Adipocyte (in vitro differentiated cells): ENCODE measurements at regions not wholly inside any gene's neighbourhood (a gene's known extent, or its start where the extent isn't known, plus 50 kb on each side); places are given as distances from the start of the nearest gene placed in this dataset.
A peak's percentile ranks its signal among the peaks of the same experiment; 100 is the strongest.
"Not testable (repeated sequence)": the region's sequence is repeated elsewhere in the genome, so short reads cannot be mapped to it uniquely, and the experiment has no call there.

Experiments used
- DNase-seq: peaks from one replicate; pipeline ENCODE4 v3.0.0-alpha.2; 2015; ENCODE audit warnings: low read depth
- H3K27me3 ChIP-seq: replicated peaks from 2 replicates; pipeline ENCODE4 v1.7.0; 2013; ENCODE audit warnings: mild to moderate bottlenecking, low read length, moderate library complexity; ENCODE audit not compliant: control insufficient read depth, insufficient read depth
- H3K36me3 ChIP-seq: 2 replicates; pipeline ENCODE4 v1.7.0; 2013; ENCODE audit warnings: low read length, mild to moderate bottlenecking, moderate library complexity; ENCODE audit not compliant: control insufficient read depth, insufficient read depth, severe bottlenecking
- H3K4me1 ChIP-seq: 2 replicates; pipeline ENCODE4 v1.7.0; 2013; ENCODE audit warnings: mild to moderate bottlenecking, low read length, moderate library complexity; ENCODE audit not compliant: control insufficient read depth, insufficient read depth
- H3K4me3 ChIP-seq: 2 replicates; pipeline ENCODE4 v1.7.0; 2013; ENCODE audit warnings: mild to moderate bottlenecking, low read length, moderate library complexity
- H3K9ac ChIP-seq: 2 replicates; pipeline ENCODE4 v1.7.0; 2013; ENCODE audit warnings: mild to moderate bottlenecking, low read length, moderate library complexity
- H3K9me3 ChIP-seq: 2 replicates; pipeline ENCODE4 v1.7.0; 2013; ENCODE audit warnings: mild to moderate bottlenecking, low read length, moderate library complexity; ENCODE audit not compliant: control insufficient read depth

DNA sequence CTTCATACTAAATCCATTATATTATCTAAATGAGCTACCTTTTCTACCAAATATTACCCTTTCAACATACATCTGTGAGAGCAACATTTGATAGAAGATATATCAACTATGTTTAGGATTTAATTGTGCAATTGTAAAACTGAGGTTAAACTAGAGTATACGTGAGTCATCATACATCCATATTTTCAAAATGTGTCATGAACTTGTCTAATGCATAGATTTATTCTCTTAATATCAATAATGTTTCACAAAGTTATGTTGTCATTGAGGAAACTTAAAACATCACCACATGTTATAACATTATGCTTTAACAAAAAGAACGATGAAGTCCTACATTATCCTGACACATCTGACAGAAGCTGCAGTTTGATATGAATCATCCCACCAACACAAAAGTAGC, 645.5 kb upstream of the NOVA1 start:
- Histone ChIP-seq H3K4me3 (no peak overlapping the region), H3K36me3 (no peaks in the 10 kb centered on the region), H3K27me3 (no peaks in the 10 kb centered on the region), H3K9ac (no peak overlapping the region), H3K9me3 (peaks cover under 1% of the 10 kb centered on the region), H3K4me1 (peaks cover 19% of the 10 kb centered on the region)
- DNase-seq, result no peak

GRCh38 chr14:27245947-27246346, 648.1 kb upstream of the NOVA1 start:
- no peaks in the 10 kb centered on the region for H3K36me3 ChIP-seq
- H3K27me3 ChIP-seq, result no peaks in the 10 kb centered on the region
- DNase-seq, result no peak
- peaks cover 9% of the 10 kb centered on the region for H3K9me3 ChIP-seq
- no peak overlapping the region for H3K9ac ChIP-seq
- H3K4me1 ChIP-seq, result peaks cover 19% of the 10 kb centered on the region
- H3K4me3 ChIP-seq, result no peak overlapping the region

DNA sequence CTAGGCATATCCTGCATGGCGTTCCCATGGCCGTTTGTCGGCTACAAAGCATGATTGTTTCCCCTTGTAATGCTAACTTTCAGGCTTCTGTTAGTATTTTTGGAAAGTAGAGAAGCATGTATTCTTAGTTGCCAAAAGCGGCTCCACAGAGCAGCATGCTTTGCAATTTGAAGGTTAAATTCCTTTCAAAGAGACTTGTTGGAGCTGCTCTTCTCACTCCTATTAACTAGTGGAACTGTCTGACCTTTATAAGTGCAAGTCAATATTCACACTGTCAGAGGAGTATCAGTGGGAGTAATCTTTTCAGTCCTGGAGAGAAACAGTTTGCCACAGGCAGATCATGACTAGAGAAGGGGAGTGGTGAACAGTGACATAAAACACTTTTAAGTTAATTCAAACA, 656.1 kb upstream of the NOVA1 start:
- Histone ChIP-seq H3K27me3 (no peaks in the 10 kb centered on the region), H3K36me3 (no peaks in the 10 kb centered on the region), H3K9ac (no peak overlapping the region), H3K9me3 (peaks cover 2% of the 10 kb centered on the region), H3K4me3 (no peak overlapping the region), H3K4me1 (no peaks in the 10 kb centered on the region)
- no peak for DNase-seq

DNA sequence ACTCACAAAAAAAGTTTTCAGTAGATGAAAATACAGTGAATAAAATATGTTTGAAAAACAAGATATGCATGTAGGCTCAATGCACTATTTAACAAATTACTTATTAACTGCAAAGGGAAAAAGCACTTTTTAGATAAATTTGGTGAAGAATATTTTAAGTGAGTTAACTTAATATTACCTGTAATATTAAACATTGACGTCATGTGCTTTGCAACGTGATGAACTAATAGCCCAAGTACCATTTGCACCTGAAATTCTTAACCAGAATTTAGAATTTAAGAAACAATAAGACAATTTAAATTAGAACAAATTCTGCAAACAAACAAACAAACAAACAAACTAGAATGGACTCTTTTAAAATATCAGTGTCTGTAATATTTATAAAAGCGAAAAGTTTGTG, 659.0 kb upstream of the NOVA1 start:
- no peak for DNase-seq
- H3K4me3 ChIP-seq, result no peak overlapping the region
- H3K36me3 ChIP-seq, result no peaks in the 10 kb centered on the region
- peaks cover 9% of the 10 kb centered on the region for H3K9me3 ChIP-seq
- no peak overlapping the region for H3K9ac ChIP-seq
- no peaks in the 10 kb centered on the region for H3K27me3 ChIP-seq
- H3K4me1 ChIP-seq, result no peaks in the 10 kb centered on the region

DNA sequence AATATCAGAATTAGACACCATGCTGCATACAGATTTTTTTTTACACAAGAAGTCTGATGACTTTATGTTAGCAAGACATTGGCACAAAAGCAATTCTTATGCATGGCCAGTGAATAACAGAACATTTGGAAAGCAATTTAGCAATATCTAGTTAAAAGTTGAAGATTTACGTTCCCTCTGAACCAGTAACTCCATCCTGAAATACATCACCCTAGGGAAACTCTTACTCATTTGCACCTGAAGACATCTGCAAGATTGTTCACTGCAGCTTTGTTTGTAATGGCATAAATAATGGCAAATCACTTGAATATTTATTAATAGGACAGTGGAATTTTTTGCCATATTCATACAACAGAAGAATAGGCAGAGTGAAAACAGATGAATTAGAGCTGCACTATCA, 670.0 kb upstream of the NOVA1 start:
- Histone ChIP-seq H3K9ac (peak overlapping the region; percentile 58), H3K4me1 (peaks cover 36% of the 10 kb centered on the region), H3K9me3 (peaks cover 4% of the 10 kb centered on the region), H3K36me3 (no peaks in the 10 kb centered on the region), H3K27me3 (no peaks in the 10 kb centered on the region), H3K4me3 (no peak overlapping the region)
- DNase-seq, result no peak

- Histone ChIP-seq H3K4me3 (no peak overlapping the region), H3K4me1 (peaks cover 36% of the 10 kb centered on the region), H3K36me3 (no peaks in the 10 kb centered on the region), H3K9me3 (no peaks in the 10 kb centered on the region), H3K9ac (peak overlapping the region; percentile 34), H3K27me3 (no peaks in the 10 kb centered on the region)
- no peak for DNase-seq
These were observed 672.9 kb upstream of the NOVA1 start for GRCh38 chr14:27270716-27271115.

- no peaks in the 10 kb centered on the region for H3K27me3 ChIP-seq
- H3K4me1 ChIP-seq, result peaks cover 4% of the 10 kb centered on the region
- no peak overlapping the region for H3K4me3 ChIP-seq
- no peaks in the 10 kb centered on the region for H3K9me3 ChIP-seq
- DNase-seq, result no peak
- H3K9ac ChIP-seq, result no peak overlapping the region
- no peaks in the 10 kb centered on the region for H3K36me3 ChIP-seq
These were observed 680.5 kb upstream of the NOVA1 start for GRCh38 chr14:27278341-27278740.

DNA sequence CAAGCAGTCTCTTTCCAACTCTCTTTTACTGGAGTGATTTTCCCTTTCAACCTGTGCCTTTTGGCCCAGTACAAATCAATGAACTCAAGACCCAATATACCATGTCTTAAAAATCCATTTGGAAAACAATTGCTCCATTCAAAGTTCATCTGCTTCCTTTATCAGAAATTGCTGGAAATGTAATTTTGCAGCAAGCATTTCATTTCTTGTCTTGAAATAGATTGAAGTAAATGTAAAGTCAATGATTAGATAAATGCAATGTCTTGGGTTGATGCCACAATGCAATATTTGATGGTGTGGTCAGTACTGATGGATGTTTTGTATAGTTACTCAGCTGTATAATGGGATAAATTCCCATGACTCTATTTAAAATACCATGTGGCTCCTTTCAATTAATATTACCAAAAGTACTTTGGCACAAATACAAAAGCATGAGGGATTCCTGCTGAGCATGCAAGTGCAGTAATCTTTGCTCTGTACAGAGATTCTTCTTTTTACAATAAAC, 707.7 kb upstream of the NOVA1 start:
- H3K4me3 ChIP-seq, result no peak overlapping the region
- no peaks in the 10 kb centered on the region for H3K27me3 ChIP-seq
- H3K4me1 ChIP-seq, result no peaks in the 10 kb centered on the region
- peaks cover 15% of the 10 kb centered on the region for H3K9me3 ChIP-seq
- no peaks in the 10 kb centered on the region for H3K36me3 ChIP-seq
- H3K9ac ChIP-seq, result peak overlapping the region; percentile 50
- no peak for DNase-seq

DNA sequence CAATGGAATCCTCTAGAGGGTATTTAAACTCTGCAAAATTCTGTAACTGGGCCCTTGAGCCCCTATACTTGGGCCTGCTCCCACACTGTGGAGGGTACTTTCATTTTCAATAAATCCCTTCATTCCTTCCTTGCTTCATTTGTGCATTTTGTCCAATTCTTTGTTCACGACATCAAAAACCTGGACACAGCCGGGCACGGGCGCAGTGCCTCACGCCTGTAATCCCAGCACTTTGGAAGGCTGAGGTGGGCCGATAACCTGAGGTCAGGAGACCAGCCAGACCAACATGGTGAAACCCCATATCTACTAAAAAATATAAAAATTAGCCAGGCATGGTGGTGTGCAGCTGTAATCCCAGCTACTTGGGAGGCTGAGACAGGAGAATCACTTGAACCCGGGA, 714.9 kb upstream of the NOVA1 start:
- not testable (repeated sequence) for H3K36me3 ChIP-seq, H3K27me3 ChIP-seq, H3K4me1 ChIP-seq, DNase-seq, H3K4me3 ChIP-seq, H3K9ac ChIP-seq
- H3K9me3 ChIP-seq, result peaks cover 18% of the 10 kb centered on the region

DNA sequence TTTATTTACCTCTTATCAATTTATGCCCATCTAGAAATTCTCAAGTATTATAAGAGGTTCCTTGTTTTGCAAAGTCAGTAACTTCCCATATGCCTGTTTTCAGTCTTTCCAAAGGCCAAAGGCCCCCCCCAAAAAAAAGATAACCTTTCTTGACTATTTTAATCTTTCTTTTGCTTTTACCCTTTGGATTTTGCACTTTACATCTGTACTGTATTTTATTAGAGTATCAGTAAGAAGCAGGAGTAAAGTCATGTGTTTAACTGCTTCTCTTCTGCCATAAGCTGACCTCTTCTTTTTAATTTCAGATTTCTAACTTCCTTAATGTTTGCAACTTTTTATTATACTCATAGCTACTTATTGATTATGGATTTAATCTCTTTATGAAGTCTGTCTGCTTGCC, 716.4 kb upstream of the NOVA1 start:
- DNase-seq, result no peak
- Histone ChIP-seq H3K4me1 (no peaks in the 10 kb centered on the region), H3K9ac (no peak overlapping the region)

DNA sequence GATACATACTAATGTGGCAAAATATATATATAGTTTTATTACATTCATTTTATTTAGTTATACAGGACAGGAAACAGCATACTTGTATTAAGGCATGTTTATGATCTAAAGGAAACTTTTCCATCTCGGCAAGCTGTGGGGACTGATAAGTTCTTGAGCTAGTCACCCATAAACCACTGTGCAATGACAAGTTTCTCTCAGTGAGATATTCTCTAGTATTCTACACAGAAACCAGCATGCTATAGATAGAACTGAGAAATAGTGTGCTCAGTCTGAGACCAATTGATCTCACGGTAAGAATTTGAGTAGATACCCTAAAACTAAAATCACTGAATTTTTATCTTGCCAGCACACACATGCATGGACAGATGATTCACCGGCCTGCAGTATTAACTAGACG, 717.6 kb upstream of the NOVA1 start:
- no peaks in the 10 kb centered on the region for H3K4me1 ChIP-seq
- no peaks in the 10 kb centered on the region for H3K36me3 ChIP-seq
- H3K27me3 ChIP-seq, result no peaks in the 10 kb centered on the region
- H3K9ac ChIP-seq, result no peak overlapping the region
- H3K4me3 ChIP-seq, result no peak overlapping the region
- DNase-seq, result no peak
- H3K9me3 ChIP-seq, result peaks cover 4% of the 10 kb centered on the region

More for the DNA sequence above, 716.4 kb upstream of the NOVA1 start:
- Histone ChIP-seq H3K27me3 (no peaks in the 10 kb centered on the region), H3K36me3 (no peaks in the 10 kb centered on the region), H3K9me3 (peaks cover 12% of the 10 kb centered on the region), H3K4me3 (no peak overlapping the region)

- H3K36me3 ChIP-seq, result no peaks in the 10 kb centered on the region
- no peak overlapping the region for H3K4me3 ChIP-seq
- DNase-seq, result no peak
- no peak overlapping the region for H3K9ac ChIP-seq
- no peaks in the 10 kb centered on the region for H3K27me3 ChIP-seq
- no peaks in the 10 kb centered on the region for H3K4me1 ChIP-seq
- no peaks in the 10 kb centered on the region for H3K9me3 ChIP-seq
These were observed 718.1 kb upstream of the NOVA1 start for GRCh38 chr14:27315947-27316346.
